PC-3 (cell line): ENCODE measurements at regions not wholly inside any gene's neighbourhood (a gene's known extent, or its start where the extent isn't known, plus 50 kb on each side); places are given as distances from the start of the nearest gene placed in this dataset.
"Not testable (repeated sequence)": the region's sequence is repeated elsewhere in the genome, so short reads cannot be mapped to it uniquely, and the experiment has no call there.

ENCODE experiments used
- ATAC-seq: fragments of 200-7000 bp; cut with Tn5 transposase; 2 replicates; pipeline ENCODE4 v1.9.1; 2020; ENCODE audit warnings: mild to moderate bottlenecking, moderate library complexity
- BruUV-seq: library from RNA; stranded (reverse); fragments of 400-500 nt; replicated peaks from 2 replicates; lab custom pipeline; 2021; lab: Mats Ljungman, UMichigan
- CTCF ChIA-PET: fragments of 300-600 bp; sonication (Branson Sonifier 250); formaldehyde crosslinking; loops from one replicate; lab custom pipeline; 2022; ENCODE audit warnings: antibody characterized with exemption; lab: Charles Lee
- POLR2A ChIA-PET: fragments of 300-600 bp; sonication (Branson Sonifier 250); formaldehyde crosslinking; loops from one replicate; lab custom pipeline; 2022; ENCODE audit warnings: antibody characterized with exemption; ENCODE audit not compliant: unreplicated experiment; lab: Charles Lee
- DNase-seq: peaks from one replicate; pipeline ENCODE4 v3.0.0-alpha.2; 2015
- H2AFZ ChIP-seq: fragments of 300-600 bp; sonication (generic); 2 replicates; pipeline ENCODE4 v1.6.0; 2016; ENCODE audit warnings: antibody characterized with exemption, low read length
- H3F3A ChIP-seq: fragments of 300-600 bp; sonication (generic); one replicate; pipeline ENCODE4 v1.6.0; 2017; ENCODE audit warnings: antibody characterized with exemption, low read length, control low read depth, mild to moderate bottlenecking; ENCODE audit not compliant: unreplicated experiment
- H3K27ac ChIP-seq: fragments of 300-600 bp; sonication (generic); 2 replicates; pipeline ENCODE4 v1.5.1; 2016; ENCODE audit warnings: mild to moderate bottlenecking, low read length
- H3K27me3 ChIP-seq: fragments of 300-600 bp; sonication (generic); 2 replicates; pipeline ENCODE4 v1.6.1; 2016; ENCODE audit warnings: low read length, mixed read lengths
- H3K36me3 ChIP-seq: fragments of 300-600 bp; sonication (generic); 2 replicates; pipeline ENCODE4 v1.6.1; 2016; ENCODE audit warnings: low read depth, mixed run types, low read length, mixed read lengths
- H3K4me1 ChIP-seq: fragments of 300-600 bp; sonication (generic); 2 replicates; pipeline ENCODE4 v1.5.1; 2016; ENCODE audit warnings: low read length; ENCODE audit not compliant: insufficient read depth
- H3K4me2 ChIP-seq: fragments of 300-600 bp; sonication (generic); 2 replicates; pipeline ENCODE4 v1.6.0; 2016; ENCODE audit warnings: low read length
- H3K4me3 ChIP-seq: fragments of 300-600 bp; sonication (generic); 2 replicates; pipeline ENCODE4 v1.5.1; 2016; ENCODE audit warnings: mild to moderate bottlenecking, low read length, mixed read lengths
- H3K79me2 ChIP-seq: fragments of 300-600 bp; sonication (generic); 2 replicates; pipeline ENCODE4 v1.6.1; 2017; ENCODE audit warnings: low read length, mixed read lengths
- H3K9ac ChIP-seq: fragments of 300-600 bp; sonication (generic); 2 replicates; pipeline ENCODE4 v1.6.0; 2016; ENCODE audit warnings: mild to moderate bottlenecking, low read length
- H3K9me2 ChIP-seq: fragments of 300-600 bp; sonication (generic); replicated peaks from 2 replicates; pipeline ENCODE4 v1.6.1; 2016; ENCODE audit warnings: mixed run types, low read length, mixed read lengths
- H3K9me3 ChIP-seq: fragments of 300-600 bp; sonication (generic); 2 replicates; pipeline ENCODE4 v1.6.1; 2016; ENCODE audit warnings: low read length, mixed read lengths
- H4K20me1 ChIP-seq: fragments of 300-600 bp; sonication (generic); 2 replicates; pipeline ENCODE4 v1.6.1; 2016; ENCODE audit warnings: low read length, mixed read lengths
- EZH2 ChIP-seq: fragments of 300-600 bp; sonication (generic); IDR thresholded peaks from one replicate; pipeline ENCODE4 v1.6.1; 2017; ENCODE audit warnings: antibody characterized with exemption, mild to moderate bottlenecking, low read length; ENCODE audit not compliant: unreplicated experiment
- EZH2phosphoT487 ChIP-seq: fragments of 300-600 bp; sonication (generic); IDR thresholded peaks from 2 replicates; pipeline ENCODE4 v1.6.1; 2018; ENCODE audit warnings: mild to moderate bottlenecking, antibody characterized with exemption, low read length, borderline replicate concordance
- intact Hi-C: fragments of 100-400 bp; cut with micrococcal nuclease; formaldehyde crosslinking; loops from 2 replicates; pipeline ENCODE4 v1.9.0; 2023
- TF ChIP-seq, protein P1 (sequence below): fragments of 300-600 bp; sonication (generic); conservative IDR thresholded peaks from 2 replicates; pipeline ENCODE4 v1.5.1; 2017; ENCODE audit warnings: antibody characterized with exemption, low read depth, mild to moderate bottlenecking, low read length

DNA sequence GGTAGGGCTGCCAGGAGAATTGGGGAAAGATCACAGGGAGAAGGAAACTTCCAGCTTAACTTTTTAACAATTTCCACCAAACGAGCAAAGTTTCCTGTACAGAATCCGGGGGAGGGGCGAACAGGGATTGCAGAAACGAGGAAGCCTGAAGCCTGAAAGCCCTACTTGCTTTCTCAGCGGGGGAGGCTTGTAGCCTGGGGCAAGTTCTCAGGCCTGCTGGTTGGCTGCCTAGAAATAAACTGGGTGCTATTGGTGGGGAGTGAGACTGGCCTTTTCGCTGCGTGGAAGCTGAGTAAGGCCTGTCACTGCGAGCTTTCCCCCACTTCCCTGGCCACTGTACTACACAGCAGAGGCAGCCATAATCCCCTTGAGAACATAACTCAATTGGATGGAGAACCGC, 110.8 kb upstream of the ATP8A1 start:
- TF ChIP-seq, protein P1, sequence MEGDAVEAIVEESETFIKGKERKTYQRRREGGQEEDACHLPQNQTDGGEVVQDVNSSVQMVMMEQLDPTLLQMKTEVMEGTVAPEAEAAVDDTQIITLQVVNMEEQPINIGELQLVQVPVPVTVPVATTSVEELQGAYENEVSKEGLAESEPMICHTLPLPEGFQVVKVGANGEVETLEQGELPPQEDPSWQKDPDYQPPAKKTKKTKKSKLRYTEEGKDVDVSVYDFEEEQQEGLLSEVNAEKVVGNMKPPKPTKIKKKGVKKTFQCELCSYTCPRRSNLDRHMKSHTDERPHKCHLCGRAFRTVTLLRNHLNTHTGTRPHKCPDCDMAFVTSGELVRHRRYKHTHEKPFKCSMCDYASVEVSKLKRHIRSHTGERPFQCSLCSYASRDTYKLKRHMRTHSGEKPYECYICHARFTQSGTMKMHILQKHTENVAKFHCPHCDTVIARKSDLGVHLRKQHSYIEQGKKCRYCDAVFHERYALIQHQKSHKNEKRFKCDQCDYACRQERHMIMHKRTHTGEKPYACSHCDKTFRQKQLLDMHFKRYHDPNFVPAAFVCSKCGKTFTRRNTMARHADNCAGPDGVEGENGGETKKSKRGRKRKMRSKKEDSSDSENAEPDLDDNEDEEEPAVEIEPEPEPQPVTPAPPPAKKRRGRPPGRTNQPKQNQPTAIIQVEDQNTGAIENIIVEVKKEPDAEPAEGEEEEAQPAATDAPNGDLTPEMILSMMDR: no peak
- TF ChIP-seq EZH2phosphoT487 (no peak), EZH2 (no peak)
- DNase-seq: no peak
- Histone ChIP-seq H3K4me2 (no peak overlapping the region), H2AFZ (no peak overlapping the region), H3K4me3 (no peak overlapping the region), H4K20me1 (no peaks in the 10 kb centered on the region), H3F3A (no peaks in the 10 kb centered on the region), H3K9ac (no peak overlapping the region), H3K9me3 (no peaks in the 10 kb centered on the region), H3K9me2 (no peaks in the 10 kb centered on the region), H3K79me2 (no peaks in the 10 kb centered on the region), H3K36me3 (no peaks in the 10 kb centered on the region), H3K27me3 (no peaks in the 10 kb centered on the region), H3K4me1 (no peaks in the 10 kb centered on the region), H3K27ac (no peak overlapping the region)
- BruUV-seq: no TSS peak
- ChIA-PET CTCF (no interaction called here), POLR2A (no interaction called here)
- intact Hi-C loops: no loop called here
- no peak for ATAC-seq

DNA sequence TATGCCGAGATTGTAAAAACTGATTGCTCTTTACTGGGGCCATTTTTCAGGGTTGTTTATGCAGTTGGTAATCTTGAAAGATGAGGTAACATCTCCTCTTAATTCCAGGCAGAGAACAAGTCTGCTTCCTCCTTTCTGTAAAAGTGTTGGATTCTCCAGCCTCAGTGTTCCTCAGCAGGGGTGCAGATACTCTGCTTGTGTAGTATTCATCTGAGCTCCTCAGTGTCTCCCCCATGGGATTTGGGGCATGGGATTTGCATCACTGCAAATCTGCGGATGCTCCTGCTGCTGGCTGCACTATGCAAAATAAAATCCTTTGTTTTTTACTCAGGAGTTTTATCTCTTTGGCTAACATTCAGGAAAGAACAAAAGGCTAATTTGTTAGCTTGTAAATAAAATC, 104.9 kb upstream of the ATP8A1 start:
- Histone ChIP-seq H3K4me2 (no peak overlapping the region), H3K4me3 (no peak overlapping the region), H3K9me3 (no peaks in the 10 kb centered on the region), H3K79me2 (no peaks in the 10 kb centered on the region), H3K4me1 (no peaks in the 10 kb centered on the region), H2AFZ (no peak overlapping the region), H3F3A (no peaks in the 10 kb centered on the region), H4K20me1 (no peaks in the 10 kb centered on the region), H3K27ac (no peak overlapping the region), H3K36me3 (no peaks in the 10 kb centered on the region), H3K9ac (no peak overlapping the region), H3K27me3 (no peaks in the 10 kb centered on the region), H3K9me2 (no peaks in the 10 kb centered on the region)
- POLR2A ChIA-PET: no interaction called here
- intact Hi-C loops: no loop called here
- CTCF ChIA-PET: no interaction called here
- ATAC-seq: no peak
- TF ChIP-seq EZH2 (no peak), EZH2phosphoT487 (no peak)
- TF ChIP-seq, protein P1: no peak
- BruUV-seq: no TSS peak
- DNase-seq: no peak

DNA sequence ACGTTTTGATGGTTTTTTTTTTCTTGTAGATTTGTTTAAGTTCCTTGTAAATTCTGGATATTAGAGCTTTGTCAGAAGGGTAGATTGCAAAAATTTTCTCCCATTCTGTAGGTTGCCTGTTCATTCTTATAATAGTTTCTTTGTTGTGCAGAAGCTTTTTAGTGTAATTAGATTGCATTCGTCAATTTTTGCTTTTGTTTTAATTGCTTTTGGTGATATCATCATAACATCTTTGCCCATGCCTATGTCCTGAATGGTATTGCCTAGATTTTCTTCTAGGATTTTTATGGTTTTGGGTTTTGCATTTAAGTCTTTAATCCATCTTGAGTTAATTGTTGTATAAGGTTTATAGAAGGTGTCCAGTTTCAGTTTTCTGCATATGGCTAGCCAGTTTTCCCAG, 98.1 kb upstream of the ATP8A1 start:
- intact Hi-C loops, H2AFZ ChIP-seq, H3K36me3 ChIP-seq, H3K9ac ChIP-seq, H3K4me3 ChIP-seq, DNase-seq, H3K9me3 ChIP-seq, H3F3A ChIP-seq, H3K9me2 ChIP-seq, ATAC-seq, BruUV-seq, H3K27ac ChIP-seq, H3K27me3 ChIP-seq, H3K4me2 ChIP-seq, H4K20me1 ChIP-seq, CTCF ChIA-PET, H3K79me2 ChIP-seq, H3K4me1 ChIP-seq: not testable (repeated sequence)
- POLR2A ChIA-PET: interaction anchor here (0.7 kb wide), 1 partner anchor 98 kb away, joined by 7 read pairs; the partner anchor contains the start of gene ATP8A1
